GM18517 (cell line): ENCODE measurements at regions not wholly inside any gene's neighbourhood (a gene's known extent, or its start where the extent isn't known, plus 50 kb on each side); places are given as distances from the start of the nearest gene placed in this dataset.

Experiments
- ATAC-seq: cut with Tn5 transposase; IDR thresholded peaks from one replicate; pipeline ENCODE4 v1.9.1; 2021; ENCODE audit warnings: mild to moderate bottlenecking, moderate library complexity; ENCODE audit not compliant: unreplicated experiment

DNA sequence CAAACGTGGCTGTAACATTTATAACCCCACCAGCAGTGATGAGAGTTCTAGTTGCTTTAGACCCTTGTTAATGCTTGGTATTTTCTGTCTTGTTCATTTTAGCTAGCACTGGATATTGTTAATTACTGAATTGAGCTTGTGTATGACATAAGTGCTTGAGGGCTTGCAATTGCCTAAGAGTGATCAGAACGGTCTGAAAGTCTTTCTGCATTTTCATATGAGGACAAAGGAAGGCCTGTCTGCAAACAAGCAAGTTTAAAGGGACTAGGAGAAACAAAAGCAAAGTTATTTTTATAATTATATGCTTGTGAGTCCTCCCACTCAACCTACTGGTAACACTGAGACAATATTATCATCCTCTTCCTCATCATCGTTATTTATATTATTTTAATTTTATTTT, 305.5 kb upstream of the DUSP10 start:
- ATAC-seq: no peak

DNA sequence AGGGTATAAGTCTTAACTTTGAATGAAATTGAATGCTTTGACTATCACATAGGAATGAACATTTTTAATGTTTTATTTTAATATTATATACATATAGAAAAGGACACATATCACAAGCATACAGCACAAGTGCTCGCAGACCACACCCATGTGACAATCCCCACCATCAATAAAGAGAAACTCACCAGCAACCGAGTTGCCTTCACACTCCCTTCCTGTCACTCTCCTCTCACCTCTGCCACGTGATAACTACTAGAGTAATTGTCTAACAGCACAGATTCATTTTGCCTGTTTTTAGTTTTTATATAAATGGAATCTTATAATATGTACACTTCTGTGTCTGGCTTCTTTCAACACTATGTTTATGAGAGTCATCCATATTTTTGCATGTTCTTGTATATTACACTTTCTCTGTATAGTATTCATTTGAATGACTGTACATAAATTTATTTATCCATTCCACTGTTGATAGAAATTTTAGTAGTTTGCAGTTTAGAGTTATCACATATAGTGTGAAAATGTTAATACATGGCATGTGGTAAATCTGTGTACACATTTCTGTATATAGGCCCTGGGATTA, 304.9 kb upstream of the DUSP10 start:
- ATAC-seq: no peak

DNA sequence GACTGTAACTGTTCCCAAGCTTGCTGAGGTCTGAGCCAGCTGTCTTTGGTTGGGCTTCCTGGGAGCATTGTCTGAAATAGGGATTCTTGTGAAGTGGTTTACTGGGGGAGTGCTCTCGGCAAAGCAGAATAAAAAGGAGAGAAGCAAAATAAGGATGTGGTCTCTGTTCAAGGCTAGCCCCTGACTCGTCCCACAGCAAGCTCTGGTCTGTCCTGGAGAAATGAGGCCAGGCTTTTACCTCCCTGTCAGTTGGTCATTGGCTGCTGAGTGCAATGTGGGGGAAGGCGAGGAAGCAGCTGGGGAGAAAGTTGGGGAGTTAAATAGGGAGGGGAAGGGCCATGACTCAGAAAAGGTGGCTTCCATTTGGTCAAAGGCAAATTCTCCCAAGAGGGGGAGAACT, 303.9 kb upstream of the DUSP10 start:
- no peak for ATAC-seq

DNA sequence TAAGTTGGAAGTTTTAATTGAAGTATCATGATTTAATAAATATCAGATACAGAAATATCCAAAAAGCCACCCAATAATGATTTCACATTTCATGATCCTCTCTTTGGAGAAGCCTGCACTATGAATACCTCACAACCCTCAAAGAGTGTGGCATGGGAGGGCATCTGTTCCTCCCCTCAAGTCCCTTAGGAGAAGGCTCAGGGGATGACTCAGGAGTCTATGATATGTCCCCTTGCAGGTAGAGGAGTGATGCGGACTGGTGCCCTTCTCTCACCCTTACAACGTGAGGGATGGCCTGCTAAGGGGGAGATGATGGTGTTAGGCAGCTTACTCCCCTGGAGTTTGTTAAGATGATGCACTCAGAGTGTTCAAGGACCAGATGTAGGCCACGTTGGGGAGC, 303.3 kb upstream of the DUSP10 start:
- ATAC-seq: no peak

DNA sequence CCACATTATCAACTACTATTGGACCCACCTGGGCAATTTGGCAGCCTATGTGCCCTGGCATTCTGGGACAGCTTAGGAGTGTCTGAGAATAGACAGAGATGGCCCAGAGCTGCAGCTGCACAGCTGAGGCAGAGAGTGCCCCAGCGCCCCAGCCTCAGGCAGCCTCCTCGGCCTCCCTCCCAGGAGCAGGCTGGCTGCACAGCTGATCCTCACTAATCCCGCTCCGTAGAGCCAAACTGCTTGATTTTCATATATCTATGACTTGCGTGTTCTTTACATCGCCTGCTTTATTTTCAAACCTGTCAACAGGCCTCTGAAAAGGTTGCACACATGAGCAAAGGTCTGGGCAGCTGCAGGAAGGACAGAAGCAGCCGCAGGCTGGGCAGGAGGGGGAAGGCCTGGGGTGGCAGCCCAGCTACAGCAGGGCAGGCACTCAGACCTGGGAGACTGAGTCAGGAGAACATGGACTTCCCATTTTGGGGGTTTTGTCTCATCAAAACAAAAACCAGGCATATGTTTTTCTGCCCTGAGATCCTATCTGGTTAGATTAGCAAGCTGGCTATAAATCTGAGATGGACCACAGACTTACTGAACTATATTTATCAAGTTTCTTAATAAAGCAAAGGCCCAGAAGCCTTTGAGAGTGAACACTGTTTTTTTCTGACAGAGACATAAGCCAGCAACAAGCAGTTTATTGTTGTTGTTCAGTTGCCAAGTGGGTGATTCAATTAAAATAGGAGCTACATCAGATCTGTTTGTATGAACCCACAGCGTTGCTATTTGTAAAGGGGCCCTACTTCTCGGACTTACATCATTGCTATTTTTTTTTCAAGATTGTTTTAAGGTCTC, 301.8 kb upstream of the DUSP10 start:
- ATAC-seq: no peak

DNA sequence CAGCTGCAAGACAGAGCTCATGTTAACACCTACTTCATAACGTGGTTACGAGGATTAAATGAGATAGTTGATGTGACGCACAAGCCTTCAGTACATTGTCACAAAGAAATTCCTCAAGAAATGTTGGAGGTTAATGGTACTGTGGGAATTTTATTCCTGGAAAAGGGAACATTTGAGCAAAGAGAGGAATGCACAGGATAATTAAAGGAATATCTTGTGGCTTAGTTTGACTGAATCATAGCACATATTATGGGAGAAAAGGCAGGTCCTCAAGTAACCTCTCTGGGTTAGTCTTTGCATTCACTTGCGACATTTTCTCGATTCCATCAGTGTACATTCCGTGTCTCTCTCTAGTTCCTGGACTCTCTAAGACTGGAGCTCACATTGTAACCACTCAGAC, 300.2 kb upstream of the DUSP10 start:
- no peak for ATAC-seq

DNA sequence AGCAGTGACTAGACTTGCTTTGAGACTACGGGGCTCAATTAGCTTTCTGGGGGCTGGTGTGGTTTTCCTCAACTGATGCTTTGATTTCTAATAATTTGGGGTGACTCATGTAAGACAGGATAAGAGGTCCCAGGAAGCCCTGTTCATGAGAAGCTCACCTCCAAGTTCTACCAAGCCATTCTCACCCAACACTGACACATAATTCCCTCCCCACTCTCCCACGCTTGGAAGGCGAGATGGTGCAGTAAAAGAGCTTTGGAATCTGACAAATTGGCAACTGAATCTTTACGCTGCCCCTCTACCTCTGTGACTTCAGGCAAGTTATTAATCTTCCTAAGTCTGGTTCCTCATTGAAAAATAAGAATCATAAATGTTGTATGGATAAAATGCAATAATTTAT, 299.1 kb upstream of the DUSP10 start:
- no peak for ATAC-seq

DNA sequence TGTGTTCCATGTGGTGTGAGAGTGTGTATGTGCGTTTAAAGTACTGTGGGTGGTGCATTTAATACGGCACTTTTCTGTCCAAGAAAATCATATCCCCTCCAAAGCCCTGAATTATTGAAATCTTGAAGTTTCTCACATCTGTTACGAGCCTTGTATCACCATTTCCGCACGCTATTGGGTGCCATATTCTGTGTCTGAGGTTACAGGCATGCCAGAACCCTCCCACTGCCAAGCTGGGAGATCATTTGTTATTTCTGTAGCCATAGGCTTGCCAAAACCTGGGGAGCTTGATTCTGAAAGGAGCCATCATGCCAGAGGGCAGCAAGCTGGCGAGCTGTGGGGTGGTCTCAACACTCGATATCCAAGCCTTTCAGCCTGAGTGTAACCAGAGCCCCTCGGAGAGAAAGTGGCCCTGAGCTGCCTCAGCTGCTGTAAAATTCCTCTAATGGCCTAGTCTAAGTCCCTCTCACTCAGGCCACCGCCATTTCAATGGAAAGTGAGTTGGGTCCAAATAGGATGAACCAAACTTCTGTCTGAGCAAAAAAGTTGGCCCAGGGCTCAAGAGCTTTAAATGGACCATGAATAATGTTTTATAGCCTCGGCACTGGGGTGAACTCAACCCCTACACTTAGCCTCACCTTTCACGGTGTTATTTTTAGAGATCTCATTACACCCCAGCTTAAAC, 298.4 kb upstream of the DUSP10 start:
- ATAC-seq: no peak

DNA sequence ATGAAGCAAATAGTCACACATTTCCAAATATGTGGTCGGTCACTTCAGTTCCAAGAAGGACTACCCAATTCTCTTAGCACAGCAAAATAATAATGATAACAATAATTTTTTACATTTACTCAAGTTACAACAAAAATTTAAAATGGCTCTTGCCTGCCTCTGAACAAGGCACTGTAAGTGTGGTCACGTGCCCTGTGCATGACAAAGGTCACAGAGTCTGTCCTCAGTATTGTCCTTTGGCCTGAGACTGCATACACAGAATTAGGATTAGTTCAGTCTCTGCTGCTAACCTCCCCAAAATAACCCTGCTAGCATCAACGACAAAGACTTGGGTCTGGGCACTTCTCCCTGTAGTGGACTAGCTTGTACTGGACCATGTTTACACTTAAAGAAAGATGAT, 297.1 kb upstream of the DUSP10 start:
- no peak for ATAC-seq

DNA sequence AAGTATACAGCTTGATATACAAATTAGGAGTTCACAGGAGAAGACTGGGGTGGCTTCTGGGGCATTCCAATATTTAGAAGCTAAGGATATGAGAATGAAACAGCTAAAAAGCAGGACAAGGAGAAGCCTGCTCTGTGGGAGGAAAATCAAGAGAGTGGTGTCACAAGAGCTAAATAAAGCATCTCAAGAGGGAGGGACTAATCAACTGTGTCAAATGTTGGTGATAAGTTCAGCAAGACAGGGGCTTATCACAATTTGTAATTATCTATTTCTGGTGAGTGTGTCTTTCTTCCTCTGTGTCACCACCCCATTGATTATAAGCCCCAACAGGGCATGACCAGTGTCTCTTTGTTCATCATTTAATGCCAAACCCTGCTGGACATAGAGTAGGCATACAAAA, 295.8 kb upstream of the DUSP10 start:
- no peak for ATAC-seq

DNA sequence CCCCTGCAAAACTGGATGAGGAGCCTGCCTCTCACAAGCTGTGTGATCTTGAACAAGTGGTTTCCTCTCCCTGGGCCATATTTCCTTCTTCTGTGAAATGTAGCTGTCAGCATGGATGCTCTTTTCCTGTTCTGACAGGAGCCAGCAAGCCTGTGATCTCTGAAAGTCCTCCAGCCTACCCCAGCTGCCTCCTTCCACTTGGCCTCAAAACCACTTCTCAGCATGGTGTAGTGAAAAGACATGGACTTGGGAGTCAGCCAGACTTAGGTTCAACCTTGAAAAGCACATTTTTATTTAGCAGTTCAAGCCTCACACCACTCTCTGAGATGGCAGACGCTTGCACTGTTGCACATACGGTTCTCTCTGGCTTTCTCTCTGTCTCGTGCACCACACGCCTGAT, 292.9 kb upstream of the DUSP10 start:
- no peak for ATAC-seq

DNA sequence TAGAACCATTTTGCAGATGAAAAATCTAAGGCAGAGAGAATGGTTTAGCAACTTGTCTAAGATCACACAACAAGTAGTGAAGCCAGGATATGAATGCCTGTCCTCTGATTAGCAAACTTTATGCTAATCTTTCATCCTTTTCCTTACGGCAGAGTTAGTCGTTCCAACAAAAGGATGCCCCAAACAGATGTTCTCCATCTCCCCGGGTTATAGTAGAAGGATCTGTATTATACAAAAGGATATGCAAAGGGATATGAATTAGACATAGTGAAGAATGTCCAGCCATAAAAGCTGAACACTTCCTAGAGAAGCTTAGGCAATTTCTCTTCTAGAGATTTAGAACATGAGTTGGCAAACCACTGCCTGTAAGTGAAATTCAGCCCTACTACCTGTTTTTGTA, 291.6 kb upstream of the DUSP10 start:
- ATAC-seq: no peak

DNA sequence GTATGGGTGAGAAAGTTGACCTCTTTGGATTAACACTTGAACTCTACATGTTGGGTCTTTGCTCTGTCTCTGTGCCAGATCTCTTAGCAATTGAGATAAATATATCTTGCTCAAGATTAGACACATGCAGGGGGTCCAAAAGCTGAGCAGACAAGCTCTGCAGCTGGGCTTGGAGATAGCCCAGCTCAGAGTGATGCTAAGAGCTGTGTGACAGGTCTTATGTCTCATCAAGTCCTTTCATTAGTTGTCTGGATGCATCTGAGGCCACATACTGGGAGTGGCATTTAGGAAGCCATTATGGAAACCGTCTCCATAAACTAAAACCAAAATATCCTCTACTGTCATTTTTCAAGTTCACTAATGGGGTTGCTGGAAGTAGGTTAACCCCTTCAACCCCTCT, 289.4 kb upstream of the DUSP10 start:
- ATAC-seq: no peak

DNA sequence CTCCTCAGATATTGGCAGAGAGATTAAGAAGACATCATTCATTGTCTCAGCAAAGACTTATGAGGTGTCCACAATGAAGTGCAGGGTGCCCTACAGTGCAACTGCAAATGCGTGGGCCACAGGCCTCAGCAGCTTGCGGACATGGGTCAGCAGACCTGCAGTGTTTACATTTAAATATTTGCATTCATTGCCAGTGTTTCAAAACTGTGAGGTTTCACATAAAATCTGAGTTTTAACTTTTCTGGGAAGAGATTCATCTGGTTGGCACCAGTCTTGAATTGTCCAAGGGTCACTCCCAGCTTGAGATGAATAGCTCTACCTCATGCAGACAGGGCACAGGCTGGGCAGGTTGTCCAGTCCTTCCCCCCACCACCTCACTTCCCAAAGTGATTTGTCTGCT, 286.8 kb upstream of the DUSP10 start:
- ATAC-seq: no peak

DNA sequence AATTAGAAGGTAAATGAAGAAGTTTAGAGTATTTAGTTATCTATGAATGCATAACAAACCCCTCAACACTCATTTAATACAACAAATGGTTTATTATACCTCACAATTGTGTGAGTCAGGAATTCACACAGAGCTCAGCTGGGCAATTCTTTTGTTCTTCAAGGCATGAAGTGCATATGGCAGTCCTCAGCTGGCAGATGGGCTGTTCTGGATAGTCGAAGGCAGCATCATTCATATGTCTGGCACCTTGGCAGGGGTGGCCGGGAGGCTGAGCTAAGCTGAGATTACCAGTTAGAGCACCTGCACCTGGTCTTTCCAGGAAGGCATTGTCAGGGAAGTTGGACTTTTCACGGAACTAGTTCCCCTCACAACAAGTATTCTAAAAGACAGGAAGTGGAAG, 286.2 kb upstream of the DUSP10 start:
- no peak for ATAC-seq

DNA sequence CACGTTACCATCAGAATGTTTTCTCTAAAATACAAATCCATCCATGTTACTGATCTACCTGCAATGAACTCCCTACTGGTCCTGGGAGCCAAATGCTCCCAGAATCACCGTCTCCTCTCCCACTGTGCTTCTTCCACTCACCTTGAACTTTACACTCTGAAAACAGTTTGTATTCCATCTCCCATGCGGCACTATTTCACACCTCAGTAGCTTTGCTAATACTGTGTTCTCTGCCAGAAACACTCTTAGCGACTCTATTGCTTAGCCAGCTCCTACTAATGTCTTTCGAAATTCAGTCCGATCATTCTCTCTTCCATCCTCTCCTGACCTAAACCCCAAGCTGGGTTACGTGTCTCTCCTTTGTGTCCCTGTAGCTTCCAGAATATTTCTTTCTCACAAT, 284.4 kb upstream of the DUSP10 start:
- ATAC-seq: no peak

DNA sequence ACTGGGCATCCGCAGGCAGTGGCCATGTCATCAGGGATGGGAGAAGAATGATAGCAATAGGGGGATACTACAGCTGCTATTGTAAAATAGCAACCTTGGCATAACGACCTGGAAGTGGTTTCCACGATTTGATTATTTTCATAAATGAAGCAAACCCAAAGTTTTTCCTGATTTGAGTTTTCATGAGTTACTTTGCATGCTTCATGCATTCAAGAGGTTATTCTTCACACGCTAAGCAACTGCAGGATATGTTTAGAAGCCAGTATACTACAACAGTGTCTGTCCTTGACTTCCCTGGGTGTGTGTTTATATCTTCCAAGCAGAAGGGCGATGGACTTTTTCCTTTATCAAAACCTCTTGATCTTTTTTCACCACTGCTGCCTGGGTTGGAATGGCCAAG, 281.1 kb upstream of the DUSP10 start:
- no peak for ATAC-seq

DNA sequence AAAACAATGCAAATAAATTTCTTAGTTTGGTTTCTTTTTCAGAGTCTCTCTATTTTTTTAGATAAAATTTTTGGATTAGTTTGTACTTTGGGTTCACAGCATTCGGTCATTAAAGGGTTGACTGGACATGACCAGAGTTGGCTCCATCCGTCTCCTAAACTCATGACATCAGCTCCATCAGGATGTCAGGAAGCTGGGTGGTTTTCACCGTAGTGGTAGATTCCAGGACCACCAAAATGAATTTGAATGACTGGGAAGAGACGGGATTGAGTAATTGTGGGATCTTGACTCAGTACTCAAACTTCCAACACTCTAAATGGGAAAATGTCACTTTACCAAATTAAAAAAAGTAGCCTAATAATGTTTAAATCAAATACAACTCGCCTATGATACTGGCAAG, 279.2 kb upstream of the DUSP10 start:
- no peak for ATAC-seq

DNA sequence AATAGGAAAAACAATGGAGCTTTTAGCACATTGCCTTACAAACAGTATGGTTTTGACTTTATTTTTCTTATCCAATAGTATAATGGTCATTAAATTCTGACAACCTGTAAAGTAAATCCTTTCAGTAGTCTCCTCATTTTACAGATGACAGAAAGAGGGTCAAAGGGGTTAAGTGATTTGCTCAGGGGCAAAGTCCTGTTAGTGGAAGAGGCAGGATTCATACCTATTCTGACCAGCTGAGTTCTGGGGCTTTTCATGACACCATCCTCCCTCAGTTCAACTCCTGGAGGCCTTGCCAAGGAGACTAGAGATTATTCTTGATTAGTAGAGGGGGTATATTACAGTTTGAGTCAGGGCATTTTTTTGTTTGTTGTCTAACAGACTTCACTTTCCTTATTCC, 278.7 kb upstream of the DUSP10 start:
- ATAC-seq: no peak

DNA sequence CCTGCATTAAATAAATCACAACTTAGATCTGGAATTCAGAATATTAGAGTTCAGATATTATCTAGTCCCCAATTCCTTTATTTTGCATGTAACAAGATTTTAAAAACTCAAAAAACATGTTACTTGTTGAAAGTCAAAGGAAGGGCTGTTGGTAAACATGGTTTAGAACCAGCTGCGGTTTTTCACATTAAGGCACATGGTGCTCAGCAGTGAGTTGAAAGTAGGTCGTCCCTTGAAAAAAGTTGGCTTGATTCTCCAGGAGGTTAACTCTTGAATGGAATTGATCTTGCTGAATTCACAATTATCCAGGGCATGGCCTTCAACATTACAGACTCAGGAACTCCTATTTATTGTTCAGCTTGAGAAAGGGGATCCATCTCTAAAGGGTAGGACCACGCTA, 277.1 kb upstream of the DUSP10 start:
- ATAC-seq: no peak

DNA sequence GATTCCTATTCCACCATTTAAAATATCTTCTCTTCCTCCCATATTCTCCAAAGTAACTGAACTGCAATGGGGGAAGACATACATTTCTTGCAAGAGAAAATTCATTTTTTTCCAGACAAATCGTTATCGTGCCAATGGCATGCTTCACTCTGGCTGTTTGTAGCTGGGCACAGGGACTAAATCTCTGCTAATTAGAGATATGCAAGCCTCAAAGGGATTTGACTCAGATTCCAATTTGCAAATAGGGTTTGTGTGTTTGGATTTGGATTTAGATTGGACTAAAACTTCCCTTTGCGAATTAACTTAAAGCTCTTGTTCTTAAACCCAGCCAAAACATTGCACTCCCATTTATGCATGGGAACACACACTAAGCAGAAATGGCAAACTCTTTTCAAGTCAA, 276.2 kb upstream of the DUSP10 start:
- no peak for ATAC-seq

DNA sequence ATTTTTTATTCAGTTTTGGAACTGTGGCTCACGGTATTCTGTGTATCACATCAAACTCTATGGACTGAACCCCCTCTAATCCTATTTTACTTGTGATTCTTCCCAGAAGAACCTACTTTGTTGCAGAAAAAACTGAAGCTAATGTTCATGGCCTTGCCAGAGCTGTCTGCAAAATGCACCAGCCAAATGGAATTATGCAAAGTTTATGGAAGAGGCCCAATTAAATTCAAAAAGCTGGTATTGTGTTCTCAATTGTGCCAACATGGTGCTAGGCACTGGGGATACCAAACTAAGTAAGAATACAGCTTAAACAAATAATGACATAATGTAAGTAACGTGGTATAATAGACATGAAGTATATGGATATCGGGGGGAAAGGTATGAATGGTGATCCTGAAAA, 273.8 kb upstream of the DUSP10 start:
- ATAC-seq: no peak
